CD4-positive, alpha-beta T cell treated with Interleukin-4 for 4 hours (primary cell): ENCODE measurements at regions not wholly inside any gene's neighbourhood (a gene's known extent, or its start where the extent isn't known, plus 50 kb on each side); places are given as distances from the start of the nearest gene placed in this dataset.
A peak's percentile ranks its signal among the peaks of the same experiment; 100 is the strongest.

ENCODE experiments used
- DNase-seq: peaks from one replicate; pipeline ENCODE4 v3.0.0-alpha.2; 2020

- DNase-seq: no peak
Observed at GRCh38 chr13:73779881-73780280, 354.3 kb downstream of the KLF12 start.

- DNase-seq: no peak
Observed at GRCh38 chr13:73778242-73778864, 355.9 kb downstream of the KLF12 start.

GRCh38 chr13:73777134-73777533 lies 357.1 kb downstream of the KLF12 start:
- DNase-seq: no peak

GRCh38 chr13:73776151-73776785 lies 357.9 kb downstream of the KLF12 start:
- no peak for DNase-seq

GRCh38 chr13:73773168-73773549 lies 361.0 kb downstream of the KLF12 start:
- DNase-seq: no peak

GRCh38 chr13:73772449-73773167 lies 361.6 kb downstream of the KLF12 start:
- DNase-seq: no peak

GRCh38 chr13:73767747-73768315 lies 366.4 kb downstream of the KLF12 start:
- DNase-seq: peak; percentile 48

- DNase-seq: no peak
Observed at GRCh38 chr13:73767191-73767741, 366.9 kb downstream of the KLF12 start.

- DNase-seq: peak; percentile 91
Observed at GRCh38 chr13:73765651-73766384, 368.4 kb downstream of the KLF12 start.

- no peak for DNase-seq
Observed at GRCh38 chr13:73759434-73759833, 374.8 kb downstream of the KLF12 start.

- no peak for DNase-seq
Observed at GRCh38 chr13:73757481-73758233, 376.5 kb downstream of the KLF12 start.

GRCh38 chr13:73754727-73755292 lies 379.4 kb downstream of the KLF12 start:
- DNase-seq: peak; percentile 71

GRCh38 chr13:73754241-73754640 lies 380.0 kb downstream of the KLF12 start:
- no peak for DNase-seq

- DNase-seq: no peak
Observed at GRCh38 chr13:73751290-73751689, 382.9 kb downstream of the KLF12 start.

GRCh38 chr13:73748404-73748803 lies 385.8 kb downstream of the KLF12 start:
- no peak for DNase-seq

- no peak for DNase-seq
Observed at GRCh38 chr13:73745190-73745589, 389.0 kb downstream of the KLF12 start.

GRCh38 chr13:73742982-73743381 lies 391.2 kb downstream of the KLF12 start:
- no peak for DNase-seq

- DNase-seq: no peak
Observed at GRCh38 chr13:73741742-73742141, 392.5 kb downstream of the KLF12 start.

GRCh38 chr13:73741111-73741510 lies 393.1 kb downstream of the KLF12 start:
- no peak for DNase-seq

- no peak for DNase-seq
Observed at GRCh38 chr13:73740666-73741065, 393.5 kb downstream of the KLF12 start.

- no peak for DNase-seq
Observed at GRCh38 chr13:73739394-73739793, 394.8 kb downstream of the KLF12 start.

- no peak for DNase-seq
Observed at GRCh38 chr13:73738626-73739025, 395.6 kb downstream of the KLF12 start.
